ENCODE measurements at regions not wholly inside any gene's neighbourhood (a gene's known extent, or its start where the extent isn't known, plus 50 kb on each side); places are given as distances from the start of the nearest gene placed in this dataset.

DNA sequence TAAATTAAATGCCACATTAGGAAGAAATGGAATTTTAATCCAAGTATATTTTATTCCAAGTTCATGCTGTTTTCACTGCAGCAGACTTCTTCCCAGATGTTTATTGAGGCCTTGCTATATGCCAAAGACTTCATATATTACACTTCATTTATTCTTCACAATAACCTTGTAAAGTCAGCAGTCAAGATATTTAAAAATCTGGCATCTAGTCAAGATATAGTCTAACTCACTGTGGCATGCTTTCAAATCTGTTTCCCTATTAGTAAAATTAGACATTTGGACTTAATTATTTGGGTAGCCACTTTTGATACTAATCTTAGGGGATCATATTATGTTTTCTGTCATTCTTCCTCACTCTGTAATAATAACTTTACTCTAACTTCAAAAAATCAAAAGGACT lies 81.5 kb upstream of the VGLL3 start:
- Histone ChIP-seq H3K4me1 (ENCODE audit: insufficient read depth) (no peaks in the 10 kb centered on the region), H4K20me1 (replicated peaks; ENCODE audit: insufficient read depth) (no peaks in the 10 kb centered on the region), H3K36me3 (ENCODE audit: insufficient read depth) (no peaks in the 10 kb centered on the region), H3K4me2 (no peak overlapping the region), H3K27me3 (ENCODE audit: insufficient read depth) (no peaks in the 10 kb centered on the region), H2AFZ (no peak overlapping the region), H3K27ac (ENCODE audit: low read depth) (no peak overlapping the region), H3F3A (replicated peaks; ENCODE audit: low read depth) (no peaks in the 10 kb centered on the region), H3K9me2 (ENCODE audit: insufficient read depth) (no peaks in the 10 kb centered on the region), H3K79me2 (replicated peaks; ENCODE audit: insufficient read depth) (no peaks in the 10 kb centered on the region), H3K4me3 (no peak overlapping the region)
- Mint-ChIP-seq H3K4me1 (no peaks in the 10 kb centered on the region; the same call in 1 of the 3 replicates), H3K27ac (no peak overlapping the region), H3K9me3 (no peaks in the 10 kb centered on the region), H3K4me3 (no peak overlapping the region), H3K27me3 (ENCODE audit: insufficient read depth, low read depth, poor library complexity) (no peaks in the 10 kb centered on the region), H3K36me3 (ENCODE audit: low read depth) (no peaks in the 10 kb centered on the region)
- DNase-seq (ENCODE audit: low spot score): no peak
- TF ChIP-seq, protein P1, sequence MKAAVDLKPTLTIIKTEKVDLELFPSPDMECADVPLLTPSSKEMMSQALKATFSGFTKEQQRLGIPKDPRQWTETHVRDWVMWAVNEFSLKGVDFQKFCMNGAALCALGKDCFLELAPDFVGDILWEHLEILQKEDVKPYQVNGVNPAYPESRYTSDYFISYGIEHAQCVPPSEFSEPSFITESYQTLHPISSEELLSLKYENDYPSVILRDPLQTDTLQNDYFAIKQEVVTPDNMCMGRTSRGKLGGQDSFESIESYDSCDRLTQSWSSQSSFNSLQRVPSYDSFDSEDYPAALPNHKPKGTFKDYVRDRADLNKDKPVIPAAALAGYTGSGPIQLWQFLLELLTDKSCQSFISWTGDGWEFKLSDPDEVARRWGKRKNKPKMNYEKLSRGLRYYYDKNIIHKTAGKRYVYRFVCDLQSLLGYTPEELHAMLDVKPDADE (IDR thresholded peaks at IDR 0.05): no peak
- TF ChIP-seq, protein P2, sequence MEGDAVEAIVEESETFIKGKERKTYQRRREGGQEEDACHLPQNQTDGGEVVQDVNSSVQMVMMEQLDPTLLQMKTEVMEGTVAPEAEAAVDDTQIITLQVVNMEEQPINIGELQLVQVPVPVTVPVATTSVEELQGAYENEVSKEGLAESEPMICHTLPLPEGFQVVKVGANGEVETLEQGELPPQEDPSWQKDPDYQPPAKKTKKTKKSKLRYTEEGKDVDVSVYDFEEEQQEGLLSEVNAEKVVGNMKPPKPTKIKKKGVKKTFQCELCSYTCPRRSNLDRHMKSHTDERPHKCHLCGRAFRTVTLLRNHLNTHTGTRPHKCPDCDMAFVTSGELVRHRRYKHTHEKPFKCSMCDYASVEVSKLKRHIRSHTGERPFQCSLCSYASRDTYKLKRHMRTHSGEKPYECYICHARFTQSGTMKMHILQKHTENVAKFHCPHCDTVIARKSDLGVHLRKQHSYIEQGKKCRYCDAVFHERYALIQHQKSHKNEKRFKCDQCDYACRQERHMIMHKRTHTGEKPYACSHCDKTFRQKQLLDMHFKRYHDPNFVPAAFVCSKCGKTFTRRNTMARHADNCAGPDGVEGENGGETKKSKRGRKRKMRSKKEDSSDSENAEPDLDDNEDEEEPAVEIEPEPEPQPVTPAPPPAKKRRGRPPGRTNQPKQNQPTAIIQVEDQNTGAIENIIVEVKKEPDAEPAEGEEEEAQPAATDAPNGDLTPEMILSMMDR (conservative IDR thresholded peaks at IDR 0.05; ENCODE audit: low read depth in 2 of 2): no peak
- TF ChIP-seq JUNB (IDR thresholded peaks at IDR 0.05; ENCODE audit: unreplicated experiment) (no peak), STAT1 (IDR thresholded peaks at IDR 0.05; ENCODE audit: unreplicated experiment) (no peak), ZNF114 (CRISPR knock-in tag; IDR thresholded peaks at IDR 0.05) (no peak)
- ATAC-seq: no peak

DNA sequence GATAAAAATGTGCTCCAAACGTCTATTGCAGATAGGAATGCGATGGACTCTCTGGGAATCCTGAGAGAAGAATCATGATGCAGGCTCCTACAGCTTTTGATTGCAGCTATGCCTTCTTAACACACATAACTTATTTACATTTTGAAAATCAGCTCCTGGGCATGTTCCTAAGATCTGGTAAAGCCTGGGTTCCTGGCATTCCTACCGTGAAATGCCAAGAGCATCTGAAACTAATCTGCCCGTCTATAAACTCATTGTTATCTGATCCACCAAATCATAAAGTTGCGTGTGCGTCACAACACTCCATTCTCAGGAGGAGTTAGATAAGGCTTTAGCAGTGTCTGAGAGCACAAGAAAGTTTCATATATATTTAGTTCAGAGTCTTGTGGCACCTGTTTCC lies 79.0 kb upstream of the VGLL3 start:
- Mint-ChIP-seq H3K27ac (no peak overlapping the region), H3K4me1 (no peaks in the 10 kb centered on the region; the same call in 1 of the 3 replicates), H3K9me3 (no peaks in the 10 kb centered on the region), H3K36me3 (ENCODE audit: low read depth) (no peaks in the 10 kb centered on the region), H3K27me3 (ENCODE audit: insufficient read depth, low read depth, poor library complexity) (no peaks in the 10 kb centered on the region), H3K4me3 (no peak overlapping the region)
- TF ChIP-seq, protein P3, sequence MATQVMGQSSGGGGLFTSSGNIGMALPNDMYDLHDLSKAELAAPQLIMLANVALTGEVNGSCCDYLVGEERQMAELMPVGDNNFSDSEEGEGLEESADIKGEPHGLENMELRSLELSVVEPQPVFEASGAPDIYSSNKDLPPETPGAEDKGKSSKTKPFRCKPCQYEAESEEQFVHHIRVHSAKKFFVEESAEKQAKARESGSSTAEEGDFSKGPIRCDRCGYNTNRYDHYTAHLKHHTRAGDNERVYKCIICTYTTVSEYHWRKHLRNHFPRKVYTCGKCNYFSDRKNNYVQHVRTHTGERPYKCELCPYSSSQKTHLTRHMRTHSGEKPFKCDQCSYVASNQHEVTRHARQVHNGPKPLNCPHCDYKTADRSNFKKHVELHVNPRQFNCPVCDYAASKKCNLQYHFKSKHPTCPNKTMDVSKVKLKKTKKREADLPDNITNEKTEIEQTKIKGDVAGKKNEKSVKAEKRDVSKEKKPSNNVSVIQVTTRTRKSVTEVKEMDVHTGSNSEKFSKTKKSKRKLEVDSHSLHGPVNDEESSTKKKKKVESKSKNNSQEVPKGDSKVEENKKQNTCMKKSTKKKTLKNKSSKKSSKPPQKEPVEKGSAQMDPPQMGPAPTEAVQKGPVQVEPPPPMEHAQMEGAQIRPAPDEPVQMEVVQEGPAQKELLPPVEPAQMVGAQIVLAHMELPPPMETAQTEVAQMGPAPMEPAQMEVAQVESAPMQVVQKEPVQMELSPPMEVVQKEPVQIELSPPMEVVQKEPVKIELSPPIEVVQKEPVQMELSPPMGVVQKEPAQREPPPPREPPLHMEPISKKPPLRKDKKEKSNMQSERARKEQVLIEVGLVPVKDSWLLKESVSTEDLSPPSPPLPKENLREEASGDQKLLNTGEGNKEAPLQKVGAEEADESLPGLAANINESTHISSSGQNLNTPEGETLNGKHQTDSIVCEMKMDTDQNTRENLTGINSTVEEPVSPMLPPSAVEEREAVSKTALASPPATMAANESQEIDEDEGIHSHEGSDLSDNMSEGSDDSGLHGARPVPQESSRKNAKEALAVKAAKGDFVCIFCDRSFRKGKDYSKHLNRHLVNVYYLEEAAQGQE (IDR thresholded peaks at IDR 0.05; ENCODE audit: unreplicated experiment): no peak
- ATAC-seq (no peak), DNase-seq (ENCODE audit: low spot score) (no peak)
- no peaks in the 10 kb centered on the region for H3K36me3 ChIP-seq (ENCODE audit: insufficient read depth)
- no peaks in the 10 kb centered on the region for H3K79me2 ChIP-seq (replicated peaks; ENCODE audit: insufficient read depth)
- H3F3A ChIP-seq (replicated peaks; ENCODE audit: low read depth): no peaks in the 10 kb centered on the region
- no peaks in the 10 kb centered on the region for H3K27me3 ChIP-seq (ENCODE audit: insufficient read depth)
- H3K4me1 ChIP-seq (ENCODE audit: insufficient read depth): no peaks in the 10 kb centered on the region
- no peaks in the 10 kb centered on the region for H3K9me2 ChIP-seq (ENCODE audit: insufficient read depth)
- no peak overlapping the region for H3K4me3 ChIP-seq
- no peak overlapping the region for H3K4me2 ChIP-seq
- no peaks in the 10 kb centered on the region for H4K20me1 ChIP-seq (replicated peaks; ENCODE audit: insufficient read depth)
- no peak overlapping the region for H3K27ac ChIP-seq (ENCODE audit: low read depth)
- 0 out of 2 replicates have a peak overlapping the region, but pooled peaks have one; percentile 33 for H2AFZ ChIP-seq
